ENCODE measurements at regions not wholly inside any gene's neighbourhood (a gene's known extent, or its start where the extent isn't known, plus 50 kb on each side); places are given as distances from the start of the nearest gene placed in this dataset.

GRCh38 chr10:57817741-57818140, 450.0 kb downstream of the IPMK start:
- Histone ChIP-seq H3K36me3 (ENCODE audit: insufficient read depth, low read length, poor library complexity, severe bottlenecking) (no peaks in the 10 kb centered on the region), H3K27me3 (replicated peaks; ENCODE audit: insufficient read depth, low read depth, low read length, poor library complexity) (no peaks in the 10 kb centered on the region), H3K27ac (ENCODE audit: low read depth, low read length, poor library complexity, severe bottlenecking) (no peak overlapping the region), H3K4me1 (ENCODE audit: insufficient read depth, low read length, poor library complexity, severe bottlenecking) (no peaks in the 10 kb centered on the region), H3K9me3 (ENCODE audit: low read depth, low read length, poor library complexity, severe bottlenecking) (no peaks in the 10 kb centered on the region), H3K4me3 (ENCODE audit: low read depth, low read length, poor library complexity, severe bottlenecking) (no peak overlapping the region)
- no TSS peak for BruUV-seq (replicated peaks)
- no peak for DNase-seq (ENCODE audit: low spot score)
- intact Hi-C loops (cut with micrococcal nuclease; ENCODE audit: unreplicated experiment) = no loop called here
- POLR2A ChIA-PET (ENCODE audit: low non-redundant PET) = no interaction called here
- TF ChIP-seq CTCF (conservative IDR thresholded peaks at IDR 0.05; ENCODE audit: low read depth, low read length) (no peak), EZH2 (IDR thresholded peaks at IDR 0.05; ENCODE audit: borderline replicate concordance, low read depth, low read length, poor library complexity, severe bottlenecking) (no peak)
- CTCF ChIA-PET = no interaction called here

- Histone ChIP-seq H3K4me3 (ENCODE audit: low read depth, low read length, poor library complexity, severe bottlenecking) (no peak overlapping the region), H3K36me3 (ENCODE audit: insufficient read depth, low read length, poor library complexity, severe bottlenecking) (no peaks in the 10 kb centered on the region), H3K4me1 (ENCODE audit: insufficient read depth, low read length, poor library complexity, severe bottlenecking) (no peaks in the 10 kb centered on the region), H3K9me3 (ENCODE audit: low read depth, low read length, poor library complexity, severe bottlenecking) (no peaks in the 10 kb centered on the region), H3K27me3 (replicated peaks; ENCODE audit: insufficient read depth, low read depth, low read length, poor library complexity) (no peaks in the 10 kb centered on the region), H3K27ac (ENCODE audit: low read depth, low read length, poor library complexity, severe bottlenecking) (no peak overlapping the region)
- DNase-seq (ENCODE audit: low spot score) = no peak
- ChIA-PET POLR2A (ENCODE audit: low non-redundant PET) (no interaction called here), CTCF (no interaction called here)
- TF ChIP-seq CTCF (conservative IDR thresholded peaks at IDR 0.05; ENCODE audit: low read depth, low read length) (no peak), EZH2 (IDR thresholded peaks at IDR 0.05; ENCODE audit: borderline replicate concordance, low read depth, low read length, poor library complexity, severe bottlenecking) (no peak)
- no TSS peak for BruUV-seq (replicated peaks)
- intact Hi-C loops (cut with micrococcal nuclease; ENCODE audit: unreplicated experiment) = no loop called here
Observed at GRCh38 chr10:57815949-57816348, 451.7 kb downstream of the IPMK start.

- POLR2A ChIA-PET (ENCODE audit: low non-redundant PET) = no interaction called here
- CTCF ChIA-PET = no interaction called here
- H3K4me3 ChIP-seq (ENCODE audit: low read depth, low read length, poor library complexity, severe bottlenecking) = no peak overlapping the region
- no peak for TF ChIP-seq EZH2 (IDR thresholded peaks at IDR 0.05; ENCODE audit: borderline replicate concordance, low read depth, low read length, poor library complexity, severe bottlenecking)
- TF ChIP-seq CTCF (conservative IDR thresholded peaks at IDR 0.05; ENCODE audit: low read depth, low read length) = no peak
- no peak for DNase-seq (ENCODE audit: low spot score)
- no peak overlapping the region for H3K27ac ChIP-seq (ENCODE audit: low read depth, low read length, poor library complexity, severe bottlenecking)
- H3K4me1 ChIP-seq (ENCODE audit: insufficient read depth, low read length, poor library complexity, severe bottlenecking) = no peaks in the 10 kb centered on the region
- no peaks in the 10 kb centered on the region for H3K36me3 ChIP-seq (ENCODE audit: insufficient read depth, low read length, poor library complexity, severe bottlenecking)
- H3K9me3 ChIP-seq (ENCODE audit: low read depth, low read length, poor library complexity, severe bottlenecking) = no peaks in the 10 kb centered on the region
- BruUV-seq (replicated peaks) = no TSS peak
- H3K27me3 ChIP-seq (replicated peaks; ENCODE audit: insufficient read depth, low read depth, low read length, poor library complexity) = no peaks in the 10 kb centered on the region
- intact Hi-C loops (cut with micrococcal nuclease; ENCODE audit: unreplicated experiment) = no loop called here
Observed at GRCh38 chr10:57809961-57810360, 457.7 kb downstream of the IPMK start.
